ENCODE measurements at regions not wholly inside any gene's neighbourhood (a gene's known extent, or its start where the extent isn't known, plus 50 kb on each side); places are given as distances from the start of the nearest gene placed in this dataset.
"Not testable (repeated sequence)": the region's sequence is repeated elsewhere in the genome, so short reads cannot be mapped to it uniquely, and the experiment has no call there.

GRCh38 chr3:11707084-11707483 lies 63.4 kb upstream of the VGLL4 start:
- TF ChIP-seq, protein P1, sequence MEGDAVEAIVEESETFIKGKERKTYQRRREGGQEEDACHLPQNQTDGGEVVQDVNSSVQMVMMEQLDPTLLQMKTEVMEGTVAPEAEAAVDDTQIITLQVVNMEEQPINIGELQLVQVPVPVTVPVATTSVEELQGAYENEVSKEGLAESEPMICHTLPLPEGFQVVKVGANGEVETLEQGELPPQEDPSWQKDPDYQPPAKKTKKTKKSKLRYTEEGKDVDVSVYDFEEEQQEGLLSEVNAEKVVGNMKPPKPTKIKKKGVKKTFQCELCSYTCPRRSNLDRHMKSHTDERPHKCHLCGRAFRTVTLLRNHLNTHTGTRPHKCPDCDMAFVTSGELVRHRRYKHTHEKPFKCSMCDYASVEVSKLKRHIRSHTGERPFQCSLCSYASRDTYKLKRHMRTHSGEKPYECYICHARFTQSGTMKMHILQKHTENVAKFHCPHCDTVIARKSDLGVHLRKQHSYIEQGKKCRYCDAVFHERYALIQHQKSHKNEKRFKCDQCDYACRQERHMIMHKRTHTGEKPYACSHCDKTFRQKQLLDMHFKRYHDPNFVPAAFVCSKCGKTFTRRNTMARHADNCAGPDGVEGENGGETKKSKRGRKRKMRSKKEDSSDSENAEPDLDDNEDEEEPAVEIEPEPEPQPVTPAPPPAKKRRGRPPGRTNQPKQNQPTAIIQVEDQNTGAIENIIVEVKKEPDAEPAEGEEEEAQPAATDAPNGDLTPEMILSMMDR (IDR thresholded peaks at IDR 0.05; ENCODE audit: low read depth, low read length, poor library complexity, severe bottlenecking) = not testable (repeated sequence)
- not testable (repeated sequence) for TF ChIP-seq EZH2phosphoT487 (IDR thresholded peaks at IDR 0.05; ENCODE audit: borderline replicate concordance, low read length)
